Kidney (tissue), 13 donors: ENCODE measurements at regions not wholly inside any gene's neighbourhood (a gene's known extent, or its start where the extent isn't known, plus 50 kb on each side); places are given as distances from the start of the nearest gene placed in this dataset.

Experiments used
- DNase-seq, 5 donors: peaks; one replicate each; pipeline ENCODE4 v3.0.0-alpha.2; 2013 to 2020
- FAIRE-seq: peaks from 2 replicates; lab custom pipeline; 2012; peaks lifted over from hg19 to GRCh38; lab: Jason Lieb, UNC
- H3K27ac ChIP-seq, 2 donors: one replicate each; pipeline ENCODE4 v1.7.0; 2013; ENCODE audit warnings: low read depth in 2 of 2, low read length in 2 of 2, inconsistent platforms in 1 of 2
- H3K27me3 ChIP-seq: one replicate; pipeline ENCODE4 v1.7.1; 2013; ENCODE audit warnings: low read length, inconsistent platforms; ENCODE audit not compliant: control insufficient read depth, insufficient read depth
- H3K36me3 ChIP-seq, 3 donors: one replicate each; pipeline versions ENCODE4 v1.7.0 to v1.7.1; 2013; ENCODE audit warnings: low read length in 3 of 3, control low read depth in 1 of 3, inconsistent platforms in 1 of 3; ENCODE audit not compliant: insufficient read depth in 3 of 3, control insufficient read depth in 2 of 3
- H3K4me1 ChIP-seq, 3 donors: one replicate each; pipeline versions ENCODE4 v1.7.0 to v1.7.1; 2013; ENCODE audit warnings: low read length in 3 of 3, inconsistent platforms in 1 of 3, low read depth in 1 of 3; ENCODE audit not compliant: control insufficient read depth in 2 of 3, insufficient read depth in 2 of 3
- H3K4me3 ChIP-seq, 3 donors: one replicate each; pipeline versions ENCODE4 v1.7.0 to v1.8.1; 2013; ENCODE audit warnings: low read length in 3 of 3, control low read depth in 1 of 3, inconsistent platforms in 1 of 3
- H3K9ac ChIP-seq, 3 donors: one replicate each; pipeline versions ENCODE4 v1.7.0 to v1.7.1; 2013; ENCODE audit warnings: low read length in 3 of 3, control low read depth in 1 of 3, inconsistent platforms in 1 of 3
- H3K9me3 ChIP-seq, 3 donors: one replicate each; pipeline versions ENCODE4 v1.7.0 to v1.7.1; 2013; ENCODE audit warnings: low read length in 3 of 3, control low read depth in 1 of 3, inconsistent platforms in 1 of 3; ENCODE audit not compliant: control insufficient read depth in 2 of 3, insufficient read depth in 1 of 3
- CTCF ChIP-seq: IDR thresholded peaks from 3 replicates; pipeline ENCODE4 v1.5.1; 2012; ENCODE audit warnings: mild to moderate bottlenecking, moderate library complexity, borderline replicate concordance; ENCODE audit not compliant: insufficient read depth; ENCODE audit errors: extremely low read depth
- intact Hi-C: fragments of 100-400 bp; cut with DNase I; formaldehyde crosslinking; loops from one replicate; pipeline ENCODE4 v1.11.1; 2022
- donor health status: control.
- donor health status: control.
- donor health status: control.
- donor health status: control.
- donor health status: control.
- donor health status: DM: yes; HTN: yes; CAD: no.
- donor health status: Normal renal cell carcinoma (clear cell type).

- no peaks in the 10 kb centered on the region for H3K9me3 ChIP-seq
- no peaks in the 10 kb centered on the region for H3K4me1 ChIP-seq
- no peak overlapping the region for H3K27ac ChIP-seq
- no peak overlapping the region for H3K9ac ChIP-seq
- TF ChIP-seq CTCF, result no peak
- no peak overlapping the region for H3K4me3 ChIP-seq
- H3K27me3 ChIP-seq, result no peaks in the 10 kb centered on the region
- H3K36me3 ChIP-seq, result no peaks in the 10 kb centered on the region
- no peak for FAIRE-seq
- DNase-seq, result no peak
- intact Hi-C loops, result no loop called here
Measured at GRCh38 chr19:28934631-28935030, 278.3 kb downstream of the UQCRFS1 start.

DNA sequence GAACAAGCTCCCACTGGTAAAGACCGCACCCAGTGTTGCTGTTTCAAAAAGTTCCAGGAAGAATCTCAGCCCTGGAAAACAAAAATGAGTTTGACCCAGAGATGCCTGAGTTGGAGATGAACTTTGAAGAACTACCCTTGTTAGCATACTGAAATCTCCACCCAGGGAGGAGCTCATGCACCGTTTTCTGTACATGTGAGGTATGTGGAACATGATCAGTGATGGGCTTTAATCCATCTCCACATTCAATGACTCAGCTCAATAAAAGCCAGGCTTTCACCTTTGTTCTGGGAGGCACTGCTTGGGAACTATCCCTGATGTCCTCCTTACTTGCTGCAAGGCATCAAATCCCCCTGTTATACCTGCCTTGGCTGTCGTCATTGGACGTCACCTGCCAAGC lies 279.9 kb downstream of the UQCRFS1 start:
- no peak overlapping the region for H3K4me3 ChIP-seq
- H3K27me3 ChIP-seq, result no peaks in the 10 kb centered on the region
- H3K9ac ChIP-seq, result no peak overlapping the region
- no peaks in the 10 kb centered on the region for H3K36me3 ChIP-seq
- intact Hi-C loops, result no loop called here
- FAIRE-seq, result no peak
- H3K27ac ChIP-seq, result no peak overlapping the region
- no peak for TF ChIP-seq CTCF
- no peak for DNase-seq
- H3K9me3 ChIP-seq, result no peaks in the 10 kb centered on the region
- H3K4me1 ChIP-seq, result no peaks in the 10 kb centered on the region

DNA sequence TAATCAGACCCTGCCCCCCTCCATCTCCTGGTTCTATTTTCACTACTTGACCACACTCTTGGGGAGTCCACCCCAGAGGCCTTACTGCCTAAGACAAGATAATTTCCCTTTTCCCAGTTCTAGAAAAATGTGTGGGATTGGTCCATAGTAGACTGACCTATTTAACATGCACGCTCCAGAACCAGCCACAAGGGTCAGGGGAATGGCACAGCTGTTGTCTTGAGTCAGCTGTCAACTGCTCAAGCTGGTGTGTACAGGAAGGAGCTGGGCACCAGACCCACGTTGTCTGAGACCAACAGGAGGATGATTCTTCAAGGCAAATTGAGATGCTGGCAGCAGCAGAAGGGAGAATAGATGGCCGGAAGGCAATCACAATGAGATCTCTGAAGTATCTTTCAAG lies 280.5 kb downstream of the UQCRFS1 start:
- no peaks in the 10 kb centered on the region for H3K4me1 ChIP-seq
- H3K36me3 ChIP-seq, result no peaks in the 10 kb centered on the region
- intact Hi-C loops, result no loop called here
- FAIRE-seq, result no peak
- TF ChIP-seq CTCF, result no peak
- no peaks in the 10 kb centered on the region for H3K9me3 ChIP-seq
- no peak overlapping the region for H3K9ac ChIP-seq
- no peak overlapping the region for H3K27ac ChIP-seq
- DNase-seq, result no peak
- H3K4me3 ChIP-seq, result no peak overlapping the region
- H3K27me3 ChIP-seq, result no peaks in the 10 kb centered on the region

DNA sequence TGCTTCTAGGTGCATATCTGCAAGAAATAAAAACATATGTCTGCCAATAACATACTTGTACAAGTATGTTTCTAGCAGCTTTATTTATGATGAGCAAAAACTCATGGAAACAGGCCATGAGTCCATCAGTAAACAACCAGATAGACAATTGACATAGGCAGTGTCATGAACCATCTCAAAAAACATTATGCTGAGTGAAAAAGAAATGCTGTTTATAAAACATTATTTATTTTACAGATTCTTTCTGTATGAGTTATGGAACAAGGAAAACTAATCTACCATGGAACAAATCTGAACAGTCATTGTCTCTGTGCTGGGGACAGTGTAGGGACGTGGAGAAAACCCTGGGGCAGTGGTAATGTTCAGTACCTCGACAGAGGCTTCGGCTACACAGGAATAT lies 283.9 kb downstream of the UQCRFS1 start:
- Histone ChIP-seq H3K27ac (no peak overlapping the region), H3K4me3 (no peak overlapping the region), H3K9me3 (no peaks in the 10 kb centered on the region), H3K27me3 (no peaks in the 10 kb centered on the region), H3K4me1 (no peaks in the 10 kb centered on the region), H3K9ac (no peak overlapping the region), H3K36me3 (no peaks in the 10 kb centered on the region)
- TF ChIP-seq CTCF, result no peak
- FAIRE-seq, result no peak
- no peak for DNase-seq
- intact Hi-C loops, result no loop called here
